IPS-18c (cell line): ENCODE measurements at regions not wholly inside any gene's neighbourhood (a gene's known extent, or its start where the extent isn't known, plus 50 kb on each side); places are given as distances from the start of the nearest gene placed in this dataset.
"Not testable (repeated sequence)": the region's sequence is repeated elsewhere in the genome, so short reads cannot be mapped to it uniquely, and the experiment has no call there.

Source experiments
- H3K4me3 ChIP-seq: 2 replicates; pipeline ENCODE4 v1.7.0; 2013; ENCODE audit warnings: low read depth, mild to moderate bottlenecking, low read length, moderate library complexity; ENCODE audit not compliant: insufficient read depth
- H3K9me3 ChIP-seq: one replicate; pipeline ENCODE4 v1.6.1; 2013; ENCODE audit warnings: mild to moderate bottlenecking, low read length, moderate library complexity; ENCODE audit not compliant: control insufficient read depth, insufficient read depth

- Histone ChIP-seq H3K9me3 (no peaks in the 10 kb centered on the region), H3K4me3 (no peak overlapping the region)
Observed at GRCh38 chr9:31730398-31730797, 654.0 kb upstream of the ACO1 start.

- Histone ChIP-seq H3K9me3 (no peaks in the 10 kb centered on the region), H3K4me3 (no peak overlapping the region)
Observed at GRCh38 chr9:31733166-31733565, 651.3 kb upstream of the ACO1 start.

- no peak overlapping the region for H3K4me3 ChIP-seq
- no peaks in the 10 kb centered on the region for H3K9me3 ChIP-seq
Observed at GRCh38 chr9:31736581-31737179, 647.8 kb upstream of the ACO1 start.

- H3K9me3 ChIP-seq: no peaks in the 10 kb centered on the region
- no peak overlapping the region for H3K4me3 ChIP-seq
Observed at GRCh38 chr9:31740705-31741104, 643.7 kb upstream of the ACO1 start.

GRCh38 chr9:31744589-31744988, 639.9 kb upstream of the ACO1 start:
- no peak overlapping the region for H3K4me3 ChIP-seq
- H3K9me3 ChIP-seq: no peaks in the 10 kb centered on the region

- no peak overlapping the region for H3K4me3 ChIP-seq
Observed at GRCh38 chr9:31745468-31745867, 639.0 kb upstream of the ACO1 start.

GRCh38 chr9:31745886-31746285, 638.6 kb upstream of the ACO1 start:
- Histone ChIP-seq H3K4me3 (no peak overlapping the region), H3K9me3 (no peaks in the 10 kb centered on the region)

More at GRCh38 chr9:31745468-31745867, 639.0 kb upstream of the ACO1 start:
- no peaks in the 10 kb centered on the region for H3K9me3 ChIP-seq

- H3K9me3 ChIP-seq: no peaks in the 10 kb centered on the region
- no peak overlapping the region for H3K4me3 ChIP-seq
Observed at GRCh38 chr9:31753756-31754155, 630.7 kb upstream of the ACO1 start.

GRCh38 chr9:31759703-31760102, 624.7 kb upstream of the ACO1 start:
- peaks cover 5% of the 10 kb centered on the region for H3K9me3 ChIP-seq
- H3K4me3 ChIP-seq: no peak overlapping the region

- H3K4me3 ChIP-seq: not testable (repeated sequence)
- peaks cover 13% of the 10 kb centered on the region for H3K9me3 ChIP-seq
Observed at GRCh38 chr9:31774021-31774420, 610.4 kb upstream of the ACO1 start.

- Histone ChIP-seq H3K4me3 (no peak overlapping the region), H3K9me3 (peaks cover 13% of the 10 kb centered on the region)
Observed at GRCh38 chr9:31774571-31774970, 609.9 kb upstream of the ACO1 start.

GRCh38 chr9:31776471-31776870, 608.0 kb upstream of the ACO1 start:
- H3K9me3 ChIP-seq: peaks cover 10% of the 10 kb centered on the region
- H3K4me3 ChIP-seq: no peak overlapping the region

GRCh38 chr9:31783491-31783890, 601.0 kb upstream of the ACO1 start:
- no peaks in the 10 kb centered on the region for H3K9me3 ChIP-seq
- no peak overlapping the region for H3K4me3 ChIP-seq

GRCh38 chr9:31790720-31791119, 593.7 kb upstream of the ACO1 start:
- no peak overlapping the region for H3K4me3 ChIP-seq
- no peaks in the 10 kb centered on the region for H3K9me3 ChIP-seq

GRCh38 chr9:31799953-31800609, 584.4 kb upstream of the ACO1 start:
- no peaks in the 10 kb centered on the region for H3K9me3 ChIP-seq
- H3K4me3 ChIP-seq: no peak overlapping the region

- no peak overlapping the region for H3K4me3 ChIP-seq
- H3K9me3 ChIP-seq: no peaks in the 10 kb centered on the region
Observed at GRCh38 chr9:31807574-31808256, 576.7 kb upstream of the ACO1 start.

GRCh38 chr9:31808766-31809165, 575.7 kb upstream of the ACO1 start:
- H3K9me3 ChIP-seq: peaks cover 2% of the 10 kb centered on the region
- no peak overlapping the region for H3K4me3 ChIP-seq

- no peak overlapping the region for H3K4me3 ChIP-seq
- H3K9me3 ChIP-seq: peaks cover 2% of the 10 kb centered on the region
Observed at GRCh38 chr9:31820426-31820825, 564.0 kb upstream of the ACO1 start.
